Kidney (tissue), 13 donors: ENCODE measurements at regions not wholly inside any gene's neighbourhood (a gene's known extent, or its start where the extent isn't known, plus 50 kb on each side); places are given as distances from the start of the nearest gene placed in this dataset.

Experiments
- DNase-seq, 5 donors: peaks; one replicate each; pipeline ENCODE4 v3.0.0-alpha.2; 2013 to 2020
- FAIRE-seq: peaks from 2 replicates; lab custom pipeline; 2012; peaks lifted over from hg19 to GRCh38; lab: Jason Lieb, UNC
- H3K27ac ChIP-seq, 2 donors: one replicate each; pipeline ENCODE4 v1.7.0; 2013; ENCODE audit warnings: low read depth in 2 of 2, low read length in 2 of 2, inconsistent platforms in 1 of 2
- H3K27me3 ChIP-seq: one replicate; pipeline ENCODE4 v1.7.1; 2013; ENCODE audit warnings: low read length, inconsistent platforms; ENCODE audit not compliant: control insufficient read depth, insufficient read depth
- H3K36me3 ChIP-seq, 3 donors: one replicate each; pipeline versions ENCODE4 v1.7.0 to v1.7.1; 2013; ENCODE audit warnings: low read length in 3 of 3, control low read depth in 1 of 3, inconsistent platforms in 1 of 3; ENCODE audit not compliant: insufficient read depth in 3 of 3, control insufficient read depth in 2 of 3
- H3K4me1 ChIP-seq, 3 donors: one replicate each; pipeline versions ENCODE4 v1.7.0 to v1.7.1; 2013; ENCODE audit warnings: low read length in 3 of 3, inconsistent platforms in 1 of 3, low read depth in 1 of 3; ENCODE audit not compliant: control insufficient read depth in 2 of 3, insufficient read depth in 2 of 3
- H3K4me3 ChIP-seq, 3 donors: one replicate each; pipeline versions ENCODE4 v1.7.0 to v1.8.1; 2013; ENCODE audit warnings: low read length in 3 of 3, control low read depth in 1 of 3, inconsistent platforms in 1 of 3
- H3K9ac ChIP-seq, 3 donors: one replicate each; pipeline versions ENCODE4 v1.7.0 to v1.7.1; 2013; ENCODE audit warnings: low read length in 3 of 3, control low read depth in 1 of 3, inconsistent platforms in 1 of 3
- H3K9me3 ChIP-seq, 3 donors: one replicate each; pipeline versions ENCODE4 v1.7.0 to v1.7.1; 2013; ENCODE audit warnings: low read length in 3 of 3, control low read depth in 1 of 3, inconsistent platforms in 1 of 3; ENCODE audit not compliant: control insufficient read depth in 2 of 3, insufficient read depth in 1 of 3
- CTCF ChIP-seq: IDR thresholded peaks from 3 replicates; pipeline ENCODE4 v1.5.1; 2012; ENCODE audit warnings: mild to moderate bottlenecking, moderate library complexity, borderline replicate concordance; ENCODE audit not compliant: insufficient read depth; ENCODE audit errors: extremely low read depth
- intact Hi-C: fragments of 100-400 bp; cut with DNase I; formaldehyde crosslinking; loops from one replicate; pipeline ENCODE4 v1.11.1; 2022
- donor health status: control.
- donor health status: control.
- donor health status: control.
- donor health status: control.
- donor health status: control.
- donor health status: DM: yes; HTN: yes; CAD: no.
- donor health status: Normal renal cell carcinoma (clear cell type).

DNA sequence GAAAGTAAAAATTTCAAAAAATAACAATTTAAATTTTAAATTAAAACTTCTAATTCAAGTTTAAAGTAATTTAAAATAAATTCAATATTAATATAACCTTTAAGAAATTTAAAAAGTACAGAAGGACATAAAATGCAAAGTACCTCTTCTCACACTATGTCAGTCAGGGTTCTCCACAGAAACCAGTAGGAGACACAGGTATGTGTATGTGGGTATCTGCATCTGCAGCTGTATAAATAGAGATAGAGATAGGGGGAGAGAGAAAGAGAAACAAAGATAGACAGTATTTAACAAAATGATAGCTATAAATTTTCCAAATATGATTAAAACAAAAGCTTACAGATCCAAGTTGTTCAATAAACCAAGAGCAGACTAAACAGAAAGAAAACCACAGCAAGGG lies 190.8 kb downstream of the ERMARD start:
- Histone ChIP-seq H3K36me3 (no peaks in the 10 kb centered on the region), H3K27me3 (no peaks in the 10 kb centered on the region), H3K4me1 (no peaks in the 10 kb centered on the region), H3K27ac (no peak overlapping the region), H3K9me3 (peaks cover 0 to 7% (median 0%) of the 10 kb centered on the region in 3 donors), H3K4me3 (no peak overlapping the region), H3K9ac (no peak overlapping the region)
- TF ChIP-seq CTCF = no peak
- no peak for DNase-seq
- intact Hi-C loops = no loop called here
- FAIRE-seq = no peak

DNA sequence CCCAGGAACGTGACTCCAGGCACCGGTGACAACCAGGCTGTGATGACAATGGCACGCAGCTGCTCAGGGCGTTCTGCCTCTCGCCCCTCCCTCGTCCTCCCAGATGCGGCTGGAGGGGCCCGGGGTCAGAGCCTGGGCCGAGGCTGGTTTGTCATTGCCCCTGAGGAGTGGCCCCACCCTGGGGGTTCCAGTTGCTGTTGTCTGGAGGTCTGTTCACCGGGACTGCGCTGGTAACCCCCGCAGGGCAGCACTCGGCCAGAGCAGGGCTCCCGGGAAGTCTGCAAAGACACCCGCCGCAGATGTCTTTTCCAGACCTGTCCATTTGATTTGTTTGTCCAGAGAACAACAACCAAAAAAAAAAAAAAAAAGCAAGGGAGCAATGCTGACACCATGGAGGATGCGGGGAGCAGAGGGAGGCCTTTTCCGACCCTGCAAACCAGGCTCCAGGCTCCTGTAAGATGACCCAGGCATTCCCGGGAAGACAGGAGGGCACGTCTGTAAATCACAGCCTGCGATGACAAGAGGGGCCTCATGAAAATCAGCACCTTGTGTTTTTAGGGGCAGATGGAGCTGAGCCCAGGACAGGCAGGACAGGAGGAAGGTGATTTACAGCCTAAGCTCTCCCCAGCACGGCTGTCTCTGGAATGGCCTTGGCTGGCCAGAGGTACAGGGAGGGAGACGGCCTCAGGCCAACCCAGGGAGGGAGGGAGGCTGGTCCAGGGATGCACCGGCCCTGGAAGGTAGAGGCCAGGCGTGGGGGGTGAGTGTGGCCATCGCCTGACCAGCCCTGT lies 189.3 kb downstream of the ERMARD start:
- Histone ChIP-seq H3K36me3 (no peaks in the 10 kb centered on the region), H3K27ac (no peak overlapping the region), H3K9me3 (peaks cover 0 to 7% (median 0%) of the 10 kb centered on the region in 3 donors), H3K4me1 (no peaks in the 10 kb centered on the region), H3K27me3 (no peaks in the 10 kb centered on the region), H3K4me3 (no peak overlapping the region), H3K9ac (no peak overlapping the region)
- DNase-seq = peak in 4 of 5 donors; percentile 87 to 89 (median 88)
- TF ChIP-seq CTCF = no peak
- FAIRE-seq = no peak
- intact Hi-C loops = no loop called here

DNA sequence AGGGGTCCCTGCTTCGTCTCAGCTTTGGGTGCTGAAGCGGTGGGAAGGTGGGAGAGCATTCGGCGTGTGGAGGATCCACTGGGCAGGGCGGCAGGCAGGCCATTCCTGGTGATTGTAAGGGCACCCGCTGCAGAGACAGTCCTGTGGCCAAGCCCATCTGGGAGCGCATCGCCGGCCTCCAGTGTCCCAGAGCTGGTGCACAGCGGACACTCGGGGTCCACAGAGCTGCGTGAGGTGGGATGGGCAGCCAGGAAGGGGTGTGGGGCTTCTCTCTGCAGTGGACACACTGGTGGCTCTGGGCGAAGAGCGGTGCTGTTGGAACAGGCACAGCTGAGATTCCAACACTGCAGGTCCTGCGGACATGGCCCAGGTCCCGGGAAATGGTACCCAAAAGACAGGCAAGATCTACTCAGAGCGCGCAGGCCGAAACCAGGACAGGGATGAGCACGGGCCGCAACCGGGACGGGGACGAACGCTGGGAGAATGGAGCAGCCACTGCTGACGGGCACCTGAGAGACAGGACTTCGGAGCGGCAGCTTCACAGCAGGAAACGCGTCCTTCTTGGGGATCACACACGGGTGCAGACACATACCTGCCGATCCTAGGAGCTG lies 188.2 kb downstream of the ERMARD start:
- Histone ChIP-seq H3K27ac (no peak overlapping the region), H3K9ac (no peak overlapping the region), H3K9me3 (peaks cover 0 to 7% (median 0%) of the 10 kb centered on the region in 3 donors), H3K4me3 (no peak overlapping the region), H3K36me3 (no peaks in the 10 kb centered on the region), H3K27me3 (no peaks in the 10 kb centered on the region), H3K4me1 (peaks cover 0 to 4% (median 4%) of the 10 kb centered on the region in 3 donors)
- TF ChIP-seq CTCF = no peak
- DNase-seq = no peak
- intact Hi-C loops = no loop called here
- no peak for FAIRE-seq
